GM12878 (cell line): ENCODE measurements at regions not wholly inside any gene's neighbourhood (a gene's known extent, or its start where the extent isn't known, plus 50 kb on each side); places are given as distances from the start of the nearest gene placed in this dataset.
A peak's percentile ranks its signal among the peaks of the same experiment; 100 is the strongest.
"Not testable (repeated sequence)": the region's sequence is repeated elsewhere in the genome, so short reads cannot be mapped to it uniquely, and the experiment has no call there.

ENCODE experiments used
- ATAC-seq: fragments of 200-7000 bp; cut with Tn5 transposase; 3 replicates; pipeline ENCODE4 v1.9.1; 2020; ENCODE audit warnings: mild to moderate bottlenecking, moderate library complexity
- BruUV-seq: library from RNA; stranded (reverse); fragments of 400-500 nt; replicated peaks from 2 replicates; lab custom pipeline; 2021; lab: Mats Ljungman, UMichigan
- CTCF ChIA-PET: fragments of 300-600 bp; sonication (Branson Sonifier 250); formaldehyde crosslinking; extraction: SDS; loops from one replicate; lab custom pipeline; 2021; ENCODE audit warnings: inconsistent platforms; lab: Yijun Ruan, JAX
- POLR2A ChIA-PET: fragments of 350-600 bp; formaldehyde crosslinking; extraction: SDS; loops from one replicate; lab custom pipeline; 2021; ENCODE audit warnings: inconsistent platforms; lab: Charles Lee
- RAD21 ChIA-PET: fragments of 300-600 bp; sonication (Branson Sonifier 250); formaldehyde crosslinking; loops from one replicate; lab custom pipeline; 2023; ENCODE audit warnings: antibody characterized with exemption; ENCODE audit not compliant: unreplicated experiment; lab: Charles Lee
- SMC1A ChIA-PET: fragments of 300-600 bp; sonication (Branson Sonifier 250); formaldehyde crosslinking; loops from one replicate; lab custom pipeline; 2023; ENCODE audit not compliant: unreplicated experiment, uncharacterized antibody; lab: Charles Lee
- DNase-seq: peaks from one replicate; pipeline ENCODE4 v3.0.0-alpha.2; 2011; ENCODE audit warnings: low read depth, low spot score
- FAIRE-seq: peaks from 3 replicates; lab custom pipeline; 2011; peaks lifted over from hg19 to GRCh38; lab: Jason Lieb, UNC
- H2AFZ ChIP-seq: 2 replicates; pipeline ENCODE4 v1.6.0; 2011; ENCODE audit warnings: low read depth, low read length, control low read depth; ENCODE audit not compliant: control insufficient read depth
- H3K27ac ChIP-seq: 2 replicates; pipeline ENCODE4 v1.5.1; 2011; ENCODE audit warnings: control low read depth; ENCODE audit not compliant: control insufficient read depth, insufficient read depth
- H3K27me3 ChIP-seq, 2 experiments: replicated peaks in 1 of 2; 2 replicates each; pipeline versions ENCODE4 v1.6.0 to v1.6.1; 2011; ENCODE audit warnings: low read length in 1 of 2; ENCODE audit not compliant: control insufficient read depth in 2 of 2, insufficient read depth in 2 of 2
- H3K36me3 ChIP-seq, 2 experiments: 2 replicates each; pipeline ENCODE4 v1.5.1; 2011; ENCODE audit warnings: low read length in 1 of 2; ENCODE audit not compliant: control insufficient read depth in 2 of 2, insufficient read depth in 2 of 2
- H3K4me1 ChIP-seq: 2 replicates; pipeline ENCODE4 v1.6.1; 2011; ENCODE audit warnings: mild to moderate bottlenecking, low read length, moderate library complexity, mixed read lengths; ENCODE audit not compliant: control insufficient read depth, insufficient read depth
- H3K4me2 ChIP-seq: 2 replicates; pipeline ENCODE4 v1.6.0; 2011; ENCODE audit warnings: control low read depth; ENCODE audit not compliant: control insufficient read depth, insufficient read depth
- H3K4me3 ChIP-seq: fragments of 200-600 bp; sonication (generic); 2 replicates; pipeline ENCODE4 v1.5.1; 2016
- H3K79me2 ChIP-seq: 2 replicates; pipeline ENCODE4 v1.6.0; 2011; ENCODE audit warnings: low read length; ENCODE audit not compliant: control insufficient read depth, insufficient read depth
- H3K9ac ChIP-seq: 2 replicates; pipeline ENCODE4 v1.8.0; 2011; ENCODE audit warnings: low read length, control low read depth, mixed read lengths; ENCODE audit not compliant: control insufficient read depth, insufficient read depth
- H3K9me3 ChIP-seq: replicated peaks from 3 replicates; pipeline ENCODE4 v1.5.1; 2011; ENCODE audit warnings: mild to moderate bottlenecking, low read length; ENCODE audit not compliant: control insufficient read depth, insufficient read depth
- H4K20me1 ChIP-seq: 2 replicates; pipeline ENCODE4 v1.6.0; 2011; ENCODE audit not compliant: control insufficient read depth, insufficient read depth
- PRDM15 ChIP-seq: fragments of 450-650 bp; formaldehyde crosslinking; IDR thresholded peaks from 2 replicates; pipeline ENCODE4 v1.4.0; 2020; ENCODE audit warnings: mild to moderate bottlenecking, moderate library complexity
- ZNF24 ChIP-seq: fragments of 450-650 bp; IDR thresholded peaks from 2 replicates; pipeline ENCODE4 v1.6.1; 2017; ENCODE audit warnings: antibody characterized with exemption, mild to moderate bottlenecking
- ZNF274 ChIP-seq: IDR thresholded peaks from one replicate; pipeline ENCODE4 v1.8.0; 2011; ENCODE audit not compliant: insufficient read length, insufficient read depth
- WGBS: methylation state at CpG from one replicate; pipeline ENCODE4 v1.1.6; 2016; ENCODE audit warnings: low lambda C conversion rate; ENCODE audit not compliant: insufficient replicate concordance, insufficient coverage; ENCODE audit errors: missing lambda C conversion rate; 5-methylcytosine and 5-hydroxymethylcytosine counted together
- in situ Hi-C: fragments of 300-500 bp; cut with MboI; formaldehyde crosslinking; loops from 9 replicates; pipeline ENCODE4 v1.14.3; 2018; ENCODE audit warnings: mixed read lengths
- intact Hi-C: fragments of 100-400 bp; cut with micrococcal nuclease; formaldehyde crosslinking; loops from one replicate; pipeline ENCODE4 v1.14.2; 2022; ENCODE audit not compliant: unreplicated experiment

GRCh38 chr2:122034777-122035176 lies 279.3 kb downstream of the TSN start (continued):
- no peak for TF ChIP-seq PRDM15 (CRISPR knock-in tag)
- no peak for TF ChIP-seq ZNF274
- peak; percentile 59 for TF ChIP-seq ZNF24

- ATAC-seq, H3K4me1 ChIP-seq, H3K4me3 ChIP-seq, H3K9ac ChIP-seq, H3K27ac ChIP-seq, FAIRE-seq, CTCF ChIA-PET, H3K79me2 ChIP-seq, RAD21 ChIA-PET, H3K27me3 ChIP-seq, SMC1A ChIA-PET, H4K20me1 ChIP-seq, BruUV-seq, DNase-seq, POLR2A ChIA-PET, intact Hi-C loops, H2AFZ ChIP-seq, H3K9me3 ChIP-seq, H3K36me3 ChIP-seq, in situ Hi-C loops, H3K4me2 ChIP-seq: not testable (repeated sequence)
- WGBS: 39% methylated on average over 3 of the region's 4 CpGs
Measured at GRCh38 chr2:122038816-122039215, 283.4 kb downstream of the TSN start.
